Subcutaneous abdominal adipose tissue (tissue), 5 donors: ENCODE measurements at regions not wholly inside any gene's neighbourhood (a gene's known extent, or its start where the extent isn't known, plus 50 kb on each side); places are given as distances from the start of the nearest gene placed in this dataset.

Source experiments
- H3K27ac ChIP-seq: one replicate; pipeline ENCODE4 v1.7.0; 2013; ENCODE audit warnings: low read depth, mild to moderate bottlenecking, inconsistent platforms, low read length, moderate library complexity
- H3K27me3 ChIP-seq, 5 donors: one replicate each; pipeline ENCODE4 v1.7.0; 2013; ENCODE audit warnings: low read length in 5 of 5, inconsistent platforms in 1 of 5; ENCODE audit not compliant: control insufficient read depth in 5 of 5, insufficient read depth in 4 of 5
- H3K36me3 ChIP-seq, 5 donors: one replicate each; pipeline ENCODE4 v1.7.0; 2013; ENCODE audit warnings: low read length in 5 of 5; ENCODE audit not compliant: control insufficient read depth in 5 of 5, insufficient read depth in 5 of 5
- H3K4me1 ChIP-seq, 5 donors: one replicate each; pipeline ENCODE4 v1.7.0; 2013; ENCODE audit warnings: low read length in 5 of 5, mild to moderate bottlenecking in 3 of 5, moderate library complexity in 1 of 5; ENCODE audit not compliant: control insufficient read depth in 5 of 5, insufficient read depth in 5 of 5
- H3K4me3 ChIP-seq, 5 donors: one replicate each; pipeline ENCODE4 v1.7.0; 2013; ENCODE audit warnings: low read length in 5 of 5, low read depth in 1 of 5
- H3K9ac ChIP-seq, 5 donors: one replicate each; pipeline ENCODE4 v1.7.0; 2013; ENCODE audit warnings: low read length in 5 of 5, mild to moderate bottlenecking in 4 of 5, moderate library complexity in 3 of 5
- H3K9me3 ChIP-seq, 5 donors: one replicate each; pipeline ENCODE4 v1.7.0; 2013; ENCODE audit warnings: low read length in 5 of 5; ENCODE audit not compliant: control insufficient read depth in 5 of 5
- donor health status: healthy.
- donor health status: healthy.
- donor health status: healthy.
- donor health status: healthy.
- donor health status: healthy.

DNA sequence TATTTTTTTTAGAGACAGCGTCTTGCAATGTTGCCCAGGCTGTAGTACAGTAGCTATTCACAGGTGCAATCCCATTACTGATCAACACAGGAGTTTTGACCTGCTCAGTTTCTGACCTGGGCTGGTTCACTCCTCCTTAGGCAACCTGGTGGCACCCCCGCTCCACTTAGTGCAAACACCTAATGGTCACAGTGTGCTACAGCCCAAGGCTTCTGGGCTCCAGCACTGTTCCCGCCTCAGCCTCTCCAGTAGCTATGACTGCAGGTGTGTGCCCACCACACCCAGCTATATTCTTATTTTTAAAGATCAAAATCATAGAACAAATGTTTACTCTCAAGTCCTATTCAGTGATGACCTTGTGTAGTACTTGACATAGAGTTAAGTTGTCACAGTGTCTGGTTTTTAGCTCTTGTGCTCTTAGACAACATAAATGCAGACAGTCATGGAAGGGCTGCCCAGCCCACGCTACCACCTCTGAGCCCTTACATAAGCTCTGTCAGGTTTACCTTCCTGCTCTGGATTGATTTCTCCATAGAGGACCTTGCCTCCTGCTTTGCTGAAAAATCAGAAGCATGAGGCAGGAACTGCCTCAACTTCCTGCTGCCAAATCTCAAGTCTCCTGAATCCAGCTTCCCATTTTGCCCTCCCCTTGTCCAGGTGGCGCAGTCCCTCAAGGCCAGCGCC is 82.2 kb upstream of the SLC1A4 start:
- no peaks in the 10 kb centered on the region for H3K27me3 ChIP-seq
- H3K9ac ChIP-seq: no peak overlapping the region
- H3K4me1 ChIP-seq: peaks cover 5 to 25% (median 20%) of the 10 kb centered on the region in 5 donors
- H3K36me3 ChIP-seq: no peaks in the 10 kb centered on the region
- no peaks in the 10 kb centered on the region for H3K9me3 ChIP-seq
- H3K4me3 ChIP-seq: no peak overlapping the region
- H3K27ac ChIP-seq: no peak overlapping the region

DNA sequence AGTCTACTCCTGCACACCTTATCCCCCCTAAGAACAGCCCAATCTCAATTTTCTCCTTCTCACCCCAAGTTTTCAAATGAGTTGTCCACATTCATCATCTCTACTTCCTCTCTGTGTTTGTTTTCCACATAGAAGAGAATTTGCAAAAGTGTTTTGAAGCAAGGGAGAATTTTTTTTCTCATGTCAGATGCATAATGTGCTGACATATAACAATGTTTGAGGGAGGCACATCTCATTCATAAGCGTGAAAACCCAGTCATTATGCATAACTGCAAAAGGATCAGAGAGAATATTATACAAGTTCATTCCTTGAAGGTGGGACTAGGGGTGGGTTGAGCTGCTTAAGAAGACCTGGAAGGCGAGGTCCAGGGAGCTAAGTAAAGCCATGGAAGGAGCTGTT is 80.8 kb upstream of the SLC1A4 start:
- Histone ChIP-seq H3K9ac (no peak overlapping the region), H3K4me3 (no peak overlapping the region), H3K4me1 (peaks cover 5 to 25% (median 20%) of the 10 kb centered on the region in 5 donors), H3K36me3 (no peaks in the 10 kb centered on the region), H3K9me3 (no peaks in the 10 kb centered on the region), H3K27me3 (no peaks in the 10 kb centered on the region), H3K27ac (no peak overlapping the region)

DNA sequence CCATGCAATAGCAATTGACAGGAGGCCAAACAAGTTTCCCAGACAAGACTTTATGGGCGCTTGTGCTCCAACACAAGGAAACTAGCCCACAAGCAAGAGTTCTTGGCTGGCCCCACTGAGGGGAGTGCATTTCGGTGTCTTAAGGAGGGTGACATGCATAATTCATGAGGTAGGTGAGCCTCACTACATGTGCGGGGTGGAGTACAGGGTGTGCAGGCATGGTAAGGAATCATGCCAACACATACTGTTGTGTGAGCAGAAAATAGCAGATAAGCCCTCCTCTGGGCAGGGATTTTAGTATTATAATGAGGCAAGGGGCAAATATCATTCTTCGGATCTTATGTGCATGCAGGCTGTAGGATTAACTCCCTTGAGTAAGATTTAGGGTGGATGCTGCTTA is 78.7 kb upstream of the SLC1A4 start:
- Histone ChIP-seq H3K27me3 (no peaks in the 10 kb centered on the region), H3K4me3 (no peak overlapping the region), H3K9ac (no peak overlapping the region), H3K4me1 (peaks cover under 1 to 5% (median 2%) of the 10 kb centered on the region in 5 donors), H3K9me3 (no peaks in the 10 kb centered on the region), H3K27ac (no peak overlapping the region), H3K36me3 (no peaks in the 10 kb centered on the region)

DNA sequence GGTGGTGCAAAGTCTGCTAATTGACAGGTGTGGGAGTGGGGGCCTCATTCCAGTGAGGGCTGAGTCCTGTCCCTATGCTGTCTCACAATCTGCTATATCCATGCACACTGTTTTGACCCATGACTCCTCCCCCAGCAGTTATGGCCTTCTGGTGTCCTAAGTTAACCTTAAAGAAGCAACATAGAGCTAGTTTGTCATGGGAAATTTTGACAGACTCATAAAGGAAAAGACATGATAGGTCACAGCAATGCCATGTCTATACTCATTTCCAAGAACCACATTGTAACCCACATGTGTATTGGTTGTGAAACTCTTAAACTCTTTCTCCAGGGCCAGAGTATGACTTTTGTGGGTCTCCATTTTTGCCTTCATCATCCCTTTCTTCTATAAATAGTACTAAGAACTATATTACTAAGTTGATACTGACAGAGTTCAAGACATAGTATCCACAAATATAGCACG is 78.2 kb upstream of the SLC1A4 start:
- Histone ChIP-seq H3K27ac (no peak overlapping the region), H3K9me3 (no peaks in the 10 kb centered on the region), H3K9ac (no peak overlapping the region), H3K4me3 (no peak overlapping the region), H3K27me3 (no peaks in the 10 kb centered on the region), H3K36me3 (no peaks in the 10 kb centered on the region), H3K4me1 (peaks cover 0 to under 1% (median 0%) of the 10 kb centered on the region in 5 donors)

DNA sequence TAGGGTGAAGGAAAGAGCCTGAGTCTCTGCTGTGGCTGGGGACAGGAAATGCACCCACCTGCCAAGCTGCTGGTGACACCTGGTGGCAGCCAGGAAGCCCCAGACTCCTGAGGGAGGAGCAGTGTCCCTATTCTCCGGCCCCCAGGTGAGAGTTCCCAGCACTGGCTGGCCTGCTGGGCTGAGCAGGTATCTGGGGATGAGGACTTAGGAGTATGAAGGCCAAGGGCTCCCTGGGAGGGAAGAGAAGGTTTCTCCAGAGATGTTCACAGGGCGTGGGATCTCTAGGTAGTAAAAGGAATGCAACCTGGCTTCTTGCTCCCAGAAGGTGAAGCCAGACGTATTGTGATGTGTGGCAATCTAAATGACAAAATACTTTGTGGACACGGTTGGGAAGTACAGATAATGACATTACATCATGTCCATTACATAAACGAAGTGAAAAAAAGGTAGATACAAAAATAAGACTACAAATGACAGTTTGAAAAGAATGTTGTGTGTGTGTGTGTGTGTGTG is 75.8 kb upstream of the SLC1A4 start:
- no peaks in the 10 kb centered on the region for H3K36me3 ChIP-seq
- no peak overlapping the region for H3K27ac ChIP-seq
- no peak overlapping the region for H3K9ac ChIP-seq
- H3K27me3 ChIP-seq: no peaks in the 10 kb centered on the region
- no peak overlapping the region for H3K4me3 ChIP-seq
- peaks cover 0 to 7% (median 0%) of the 10 kb centered on the region in 5 donors for H3K4me1 ChIP-seq
- no peaks in the 10 kb centered on the region for H3K9me3 ChIP-seq

DNA sequence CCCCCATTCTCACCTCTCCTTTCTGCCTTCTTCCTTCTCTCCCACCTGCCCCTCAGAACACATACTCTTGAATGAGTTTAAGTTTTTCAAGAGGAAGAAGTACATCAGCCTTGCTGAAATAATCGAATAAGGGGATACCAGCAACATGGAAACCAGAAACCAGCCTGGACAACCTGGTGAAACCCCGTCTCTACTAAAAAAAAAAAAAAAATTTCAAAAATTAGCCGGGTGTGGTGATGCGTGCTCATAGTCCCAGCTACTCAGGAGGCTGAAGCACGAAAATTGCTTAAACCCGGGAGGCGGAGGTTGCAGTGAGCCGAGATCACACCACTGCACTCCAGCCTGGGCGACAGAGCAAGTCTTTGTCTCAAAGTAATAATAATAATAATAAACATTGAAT is 75.0 kb upstream of the SLC1A4 start:
- H3K27ac ChIP-seq: no peak overlapping the region
- H3K27me3 ChIP-seq: no peaks in the 10 kb centered on the region
- peaks cover 0 to 7% (median 0%) of the 10 kb centered on the region in 5 donors for H3K4me1 ChIP-seq
- H3K36me3 ChIP-seq: no peaks in the 10 kb centered on the region
- H3K9ac ChIP-seq: no peak overlapping the region
- no peaks in the 10 kb centered on the region for H3K9me3 ChIP-seq
- H3K4me3 ChIP-seq: no peak overlapping the region

DNA sequence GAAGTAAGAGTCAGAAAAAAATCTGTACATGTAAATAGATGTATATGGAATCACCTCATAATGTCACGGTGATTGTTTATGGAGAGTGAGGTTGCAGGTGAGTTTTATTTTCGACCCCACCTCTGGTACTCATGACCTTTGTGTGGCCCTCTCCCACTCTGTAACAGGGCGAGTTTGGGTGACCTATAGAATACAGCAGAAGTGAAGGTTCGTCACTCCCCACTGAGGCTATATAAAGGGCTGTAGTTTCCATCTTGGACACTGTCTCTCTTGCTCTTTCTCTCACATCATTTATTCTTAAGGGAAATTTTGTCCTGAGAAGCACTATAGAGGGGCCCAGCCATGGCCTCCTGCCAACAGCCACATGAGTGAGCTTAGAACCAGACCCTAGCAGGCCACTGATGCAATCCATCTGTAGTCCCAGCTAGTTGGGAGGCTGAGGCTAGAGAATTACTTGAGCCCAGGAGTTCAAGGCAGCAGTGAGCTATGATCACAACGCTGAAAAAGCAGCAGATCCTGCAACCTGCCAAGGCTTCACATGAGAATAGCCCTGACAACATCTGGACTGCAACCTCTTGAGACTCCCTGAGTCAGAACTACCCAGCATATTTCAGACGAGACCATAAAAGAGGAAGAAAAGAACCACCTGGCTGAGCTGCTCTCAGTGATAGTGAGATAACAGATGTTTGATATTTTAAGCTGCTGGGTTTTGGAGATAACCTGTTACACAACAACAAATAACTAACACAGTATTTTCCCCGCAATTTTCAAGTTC is 74.3 kb upstream of the SLC1A4 start:
- H3K36me3 ChIP-seq: no peaks in the 10 kb centered on the region
- peaks cover 0 to 7% (median 0%) of the 10 kb centered on the region in 5 donors for H3K4me1 ChIP-seq
- no peaks in the 10 kb centered on the region for H3K9me3 ChIP-seq
- H3K4me3 ChIP-seq: no peak overlapping the region
- H3K27me3 ChIP-seq: no peaks in the 10 kb centered on the region
- H3K27ac ChIP-seq: no peak overlapping the region
- H3K9ac ChIP-seq: peak overlapping the region in 1 of 5 donors; percentile 31

DNA sequence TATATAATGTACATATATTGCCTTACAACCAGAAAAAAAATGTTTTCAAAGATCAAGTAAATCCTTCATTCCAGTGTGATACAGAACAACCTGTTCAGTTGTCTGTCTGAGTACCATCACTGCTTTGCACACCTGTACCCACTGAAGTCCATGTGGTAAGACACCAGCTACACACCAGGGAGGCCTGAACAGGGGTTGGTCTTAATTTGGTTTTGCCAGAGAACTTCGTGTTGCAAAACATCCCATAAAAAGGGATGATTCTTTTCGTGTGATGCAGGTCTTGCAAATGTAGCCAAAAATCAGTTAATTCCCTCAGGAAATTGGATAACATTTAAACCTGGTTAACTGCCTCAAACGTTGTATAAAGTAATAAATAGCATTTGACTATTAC is 73.7 kb upstream of the SLC1A4 start:
- Histone ChIP-seq H3K4me1 (peaks cover 0 to 7% (median 0%) of the 10 kb centered on the region in 5 donors), H3K36me3 (no peaks in the 10 kb centered on the region), H3K9ac (no peak overlapping the region), H3K4me3 (no peak overlapping the region), H3K27me3 (no peaks in the 10 kb centered on the region), H3K9me3 (no peaks in the 10 kb centered on the region), H3K27ac (no peak overlapping the region)

DNA sequence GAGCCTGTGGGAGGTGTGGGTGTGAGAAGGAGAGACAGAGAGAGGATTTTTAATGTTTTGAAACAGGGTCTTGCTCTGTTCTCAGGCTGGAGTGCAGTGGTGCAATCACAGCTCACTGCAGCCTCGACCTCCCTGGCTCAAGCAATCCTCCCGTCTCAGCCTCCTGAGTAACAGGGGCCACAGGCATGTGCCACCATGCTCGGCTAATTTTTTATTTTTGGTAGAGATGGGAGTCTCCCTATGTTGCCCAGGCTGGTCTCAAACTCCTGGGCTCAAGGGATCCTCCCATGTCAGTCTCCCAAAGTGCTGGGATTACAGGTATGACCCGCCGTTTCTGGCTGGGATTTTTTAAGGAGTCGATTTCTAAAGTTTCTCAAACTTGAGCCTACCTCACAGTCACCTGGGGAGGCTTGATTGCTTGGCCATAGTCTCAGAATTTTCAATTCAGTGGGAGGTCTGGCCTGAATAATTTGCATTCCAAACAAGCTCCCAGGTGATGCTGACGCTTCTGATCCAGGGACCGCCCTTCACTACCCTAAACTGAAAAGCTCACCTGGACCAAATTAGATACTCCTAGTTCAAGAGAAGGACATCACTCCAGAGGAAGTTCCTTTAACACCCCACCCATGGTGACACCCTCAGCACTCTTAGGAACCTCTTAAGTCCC is 70.8 kb upstream of the SLC1A4 start:
- Histone ChIP-seq H3K4me3 (peak overlapping the region in 3 of 5 donors; percentile 64 to 78 (median 67)), H3K36me3 (no peaks in the 10 kb centered on the region), H3K9me3 (no peaks in the 10 kb centered on the region), H3K27ac (no peak overlapping the region), H3K4me1 (peaks cover 0 to 7% (median 0%) of the 10 kb centered on the region in 5 donors), H3K27me3 (no peaks in the 10 kb centered on the region), H3K9ac (peak overlapping the region in 1 of 5 donors; percentile 61)

DNA sequence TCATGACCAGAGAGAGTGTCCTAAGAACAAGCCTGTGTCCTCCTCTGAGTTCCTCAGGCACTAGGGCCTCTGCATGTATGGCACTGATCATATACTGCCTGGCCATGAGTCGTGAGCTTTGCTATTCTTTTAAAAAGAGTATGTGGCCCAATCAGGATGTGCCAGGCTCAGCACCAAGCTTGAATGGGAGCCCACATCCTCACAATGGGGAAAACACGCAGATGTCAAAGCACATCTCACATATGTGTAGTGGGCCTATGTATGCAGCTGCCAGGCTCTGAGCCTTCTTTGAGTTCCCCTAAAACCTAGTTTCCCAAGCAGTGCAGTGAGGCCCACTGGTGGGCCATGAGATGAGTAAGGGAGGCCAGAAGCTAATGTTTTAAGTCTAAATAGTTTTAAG is 69.9 kb upstream of the SLC1A4 start:
- Histone ChIP-seq H3K4me1 (peaks cover 0 to 7% (median 0%) of the 10 kb centered on the region in 5 donors), H3K36me3 (no peaks in the 10 kb centered on the region), H3K27ac (no peak overlapping the region), H3K27me3 (no peaks in the 10 kb centered on the region), H3K9ac (no peak overlapping the region), H3K9me3 (no peaks in the 10 kb centered on the region), H3K4me3 (no peak overlapping the region)
